OCI-LY7 (cell line): ENCODE measurements at regions not wholly inside any gene's neighbourhood (a gene's known extent, or its start where the extent isn't known, plus 50 kb on each side); places are given as distances from the start of the nearest gene placed in this dataset.

Experiments used
- BruUV-seq: library from RNA; stranded (reverse); fragments of 400-500 nt; replicated peaks from 2 replicates; lab custom pipeline; 2021; lab: Mats Ljungman, UMichigan
- CTCF ChIA-PET: fragments of 300-600 bp; sonication (Branson Sonifier 250); formaldehyde crosslinking; loops from one replicate; lab custom pipeline; 2022; ENCODE audit warnings: antibody characterized with exemption; ENCODE audit not compliant: unreplicated experiment; lab: Charles Lee
- POLR2A ChIA-PET: fragments of 300-600 bp; sonication (Branson Sonifier 250); formaldehyde crosslinking; loops from one replicate; lab custom pipeline; 2022; ENCODE audit warnings: antibody characterized with exemption; lab: Charles Lee
- DNase-seq: peaks from one replicate; pipeline ENCODE4 v3.0.0-alpha.2; 2015; ENCODE audit warnings: low spot score
- H2AFZ ChIP-seq: fragments of 200-600 bp; sonication (generic), shearing (Covaris generic); 2 replicates; pipeline ENCODE4 v1.6.1; 2014; ENCODE audit warnings: mild to moderate bottlenecking, antibody characterized with exemption, low read length, moderate library complexity
- H3K27ac ChIP-seq: fragments of 200-600 bp; sonication (generic); 2 replicates; pipeline ENCODE4 v1.5.1; 2014; ENCODE audit warnings: mixed run types, low read depth, mild to moderate bottlenecking, moderate library complexity, low read length, inconsistent platforms; ENCODE audit not compliant: poor library complexity, severe bottlenecking
- H3K36me3 ChIP-seq: fragments of 200-600 bp; sonication (generic); 2 replicates; pipeline ENCODE4 v1.6.1; 2014; ENCODE audit warnings: mild to moderate bottlenecking, antibody characterized with exemption, low read length, moderate library complexity, mixed read lengths; ENCODE audit not compliant: insufficient read depth
- H3K4me1 ChIP-seq: fragments of 200-600 bp; sonication (generic); 2 replicates; pipeline ENCODE4 v1.5.1; 2014; ENCODE audit warnings: mild to moderate bottlenecking, low read length; ENCODE audit not compliant: insufficient read depth, poor library complexity, severe bottlenecking
- H3K4me2 ChIP-seq: fragments of 200-600 bp; sonication (generic); 2 replicates; pipeline ENCODE4 v1.6.1; 2014; ENCODE audit warnings: mild to moderate bottlenecking, low read length
- H3K4me3 ChIP-seq: fragments of 200-600 bp; sonication (generic); 2 replicates; pipeline ENCODE4 v1.5.1; 2014; ENCODE audit warnings: mild to moderate bottlenecking, low read depth, low read length; ENCODE audit not compliant: poor library complexity, severe bottlenecking
- H3K79me2 ChIP-seq: fragments of 200-600 bp; sonication (generic); 2 replicates; pipeline ENCODE4 v1.6.1; 2016; ENCODE audit warnings: low read depth, mild to moderate bottlenecking, low read length, moderate library complexity, mixed read lengths; ENCODE audit not compliant: insufficient read depth
- H3K9me2 ChIP-seq: fragments of 200-600 bp; sonication (generic); 2 replicates; pipeline ENCODE4 v1.6.1; 2016; ENCODE audit warnings: mild to moderate bottlenecking, low read length, mixed read lengths; ENCODE audit not compliant: insufficient read depth
- H3K9me3 ChIP-seq: fragments of 200-600 bp; sonication (generic); 2 replicates; pipeline ENCODE4 v1.6.1; 2014; ENCODE audit warnings: mild to moderate bottlenecking, mixed run types, low read length, mixed read lengths
- H4K20me1 ChIP-seq: fragments of 200-600 bp; sonication (generic); 2 replicates; pipeline ENCODE4 v1.6.1; 2014; ENCODE audit warnings: mild to moderate bottlenecking, antibody characterized with exemption, low read length, moderate library complexity, mixed read lengths; ENCODE audit not compliant: insufficient read depth
- CTCF ChIP-seq: fragments of 200-600 bp; sonication (generic); conservative IDR thresholded peaks from 2 replicates; pipeline ENCODE4 v1.5.1; 2014; ENCODE audit warnings: mild to moderate bottlenecking, antibody characterized with exemption, low read length, moderate library complexity, mixed read lengths
- EZH2phosphoT487 ChIP-seq: fragments of 200-600 bp; sonication (generic); IDR thresholded peaks from 2 replicates; pipeline ENCODE4 v1.6.1; 2018; ENCODE audit warnings: low read depth, borderline replicate concordance, mild to moderate bottlenecking, mixed run types, antibody characterized with exemption, low read length, moderate library complexity, mixed read lengths
- intact Hi-C: fragments of 100-400 bp; cut with micrococcal nuclease; formaldehyde crosslinking; loops from one replicate; pipeline ENCODE4 v1.10.0; 2022; ENCODE audit not compliant: unreplicated experiment

- intact Hi-C loops = no loop called here
Measured at GRCh38 chr2:146527166-146527565, 1317.7 kb upstream of the ACVR2A start.

GRCh38 chr2:146523196-146523595 is 1321.6 kb upstream of the ACVR2A start:
- DNase-seq = peak; percentile 6
- H3K4me1 ChIP-seq = no peaks in the 10 kb centered on the region
- no peaks in the 10 kb centered on the region for H3K79me2 ChIP-seq
- H4K20me1 ChIP-seq = no peaks in the 10 kb centered on the region
- no peaks in the 10 kb centered on the region for H3K9me3 ChIP-seq
- H3K9me2 ChIP-seq = no peaks in the 10 kb centered on the region
- no TSS peak for BruUV-seq
- ChIA-PET POLR2A (no interaction called here), CTCF (no interaction called here)
- no peaks in the 10 kb centered on the region for H3K36me3 ChIP-seq
- intact Hi-C loops = no loop called here
- H3K4me3 ChIP-seq = no peak overlapping the region
- no peak overlapping the region for H3K4me2 ChIP-seq
- TF ChIP-seq CTCF = peak; percentile 78
- no peak for TF ChIP-seq EZH2phosphoT487
- H3K27ac ChIP-seq = no peak overlapping the region
- H2AFZ ChIP-seq = no peak overlapping the region

More at GRCh38 chr2:146527166-146527565, 1317.7 kb upstream of the ACVR2A start:
- no peaks in the 10 kb centered on the region for H3K79me2 ChIP-seq
- no peak for DNase-seq
- H3K9me2 ChIP-seq = no peaks in the 10 kb centered on the region
- CTCF ChIA-PET = no interaction called here
- POLR2A ChIA-PET = interaction anchor here (0.6 to 1.2 kb wide), 3 partner anchors 8 to 515 kb away, joined by 3 to 4 read pairs (median 3); no protein-coding TSS in a partner anchor
- H3K4me3 ChIP-seq = no peak overlapping the region
- no peaks in the 10 kb centered on the region for H3K9me3 ChIP-seq
- TF ChIP-seq CTCF (no peak), EZH2phosphoT487 (no peak)
- H2AFZ ChIP-seq = no peak overlapping the region
- H3K4me2 ChIP-seq = no peak overlapping the region
- no TSS peak for BruUV-seq
- H3K27ac ChIP-seq = no peak overlapping the region
- no peaks in the 10 kb centered on the region for H4K20me1 ChIP-seq
- H3K4me1 ChIP-seq = no peaks in the 10 kb centered on the region
- H3K36me3 ChIP-seq = no peaks in the 10 kb centered on the region

- H3K4me3 ChIP-seq = no peak overlapping the region
- H4K20me1 ChIP-seq = no peaks in the 10 kb centered on the region
- no TSS peak for BruUV-seq
- H3K9me2 ChIP-seq = no peaks in the 10 kb centered on the region
- DNase-seq = no peak
- no peaks in the 10 kb centered on the region for H3K9me3 ChIP-seq
- no peaks in the 10 kb centered on the region for H3K36me3 ChIP-seq
- intact Hi-C loops = no loop called here
- H3K27ac ChIP-seq = no peak overlapping the region
- TF ChIP-seq CTCF = no peak
- TF ChIP-seq EZH2phosphoT487 = no peak
- CTCF ChIA-PET = no interaction called here
- H3K4me1 ChIP-seq = no peaks in the 10 kb centered on the region
- no peaks in the 10 kb centered on the region for H3K79me2 ChIP-seq
- POLR2A ChIA-PET = interaction anchor here (0.6 kb wide), 1 partner anchor 100 kb away, joined by 3 read pairs; no protein-coding TSS in a partner anchor
- H3K4me2 ChIP-seq = no peak overlapping the region
- H2AFZ ChIP-seq = no peak overlapping the region
Measured at GRCh38 chr2:146506851-146507250, 1338.0 kb upstream of the ACVR2A start.
